ENCODE measurements at regions not wholly inside any gene's neighbourhood (a gene's known extent, or its start where the extent isn't known, plus 50 kb on each side); places are given as distances from the start of the nearest gene placed in this dataset.

DNA sequence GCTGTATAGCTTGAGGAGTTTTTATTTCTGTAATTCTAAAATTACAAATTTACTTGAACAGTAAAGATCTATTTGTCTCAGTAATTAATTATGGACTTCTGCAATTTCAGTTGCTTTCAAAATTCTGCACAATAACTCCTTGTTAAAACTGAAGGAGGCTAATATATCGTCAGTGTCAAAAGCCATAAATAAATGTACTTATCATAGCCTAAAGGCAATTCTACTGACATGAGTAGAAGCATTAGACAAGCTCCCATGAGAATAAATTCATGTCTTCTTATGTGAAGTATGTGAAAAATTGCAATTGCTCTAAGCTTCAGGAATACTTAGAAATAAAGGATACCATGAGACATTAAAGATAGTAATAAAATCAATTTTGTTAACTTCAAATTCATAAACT lies 381.2 kb upstream of the PCDH10 start:
- TF ChIP-seq POLR2A (IDR thresholded peaks at IDR 0.05; ENCODE audit: low read length) (no peak), GATA1 (IDR thresholded peaks at IDR 0.05; ENCODE audit: low read depth, low read length) (no peak)
